ENCODE measurements at regions not wholly inside any gene's neighbourhood (a gene's known extent, or its start where the extent isn't known, plus 50 kb on each side); places are given as distances from the start of the nearest gene placed in this dataset.

DNA sequence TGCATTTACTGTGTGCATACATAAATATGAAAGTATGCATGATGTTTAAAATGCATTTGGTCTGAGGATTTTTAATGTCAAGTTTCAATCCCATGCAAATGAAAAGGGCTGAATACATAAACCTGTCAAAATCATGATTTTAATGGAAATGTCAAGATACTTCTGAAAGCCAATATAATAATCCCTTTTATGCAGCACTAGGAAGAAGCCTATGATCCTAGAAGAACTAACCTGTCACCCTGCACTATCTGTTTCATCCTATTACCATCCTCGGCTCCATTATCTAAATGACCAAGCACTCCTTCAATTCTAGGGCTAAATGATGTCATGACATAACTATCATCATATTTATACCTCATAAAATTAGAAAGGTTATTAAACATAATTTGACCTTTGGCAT lies 2229.4 kb upstream of the WWC1 start:
- Histone ChIP-seq H3K27ac (ENCODE audit: low read length) (no peak overlapping the region), H3K27me3 (ENCODE audit: control insufficient read depth, insufficient read depth, low read length) (no peaks in the 10 kb centered on the region), H3K4me3 (ENCODE audit: low read length) (no peak overlapping the region), H3K9me3 (ENCODE audit: control insufficient read depth, insufficient read depth, low read length) (no peaks in the 10 kb centered on the region), H3K4me1 (ENCODE audit: control insufficient read depth, insufficient read depth, low read length) (no peaks in the 10 kb centered on the region), H3K36me3 (ENCODE audit: control insufficient read depth, insufficient read depth, low read length) (no peaks in the 10 kb centered on the region)
- TF ChIP-seq, protein P1, sequence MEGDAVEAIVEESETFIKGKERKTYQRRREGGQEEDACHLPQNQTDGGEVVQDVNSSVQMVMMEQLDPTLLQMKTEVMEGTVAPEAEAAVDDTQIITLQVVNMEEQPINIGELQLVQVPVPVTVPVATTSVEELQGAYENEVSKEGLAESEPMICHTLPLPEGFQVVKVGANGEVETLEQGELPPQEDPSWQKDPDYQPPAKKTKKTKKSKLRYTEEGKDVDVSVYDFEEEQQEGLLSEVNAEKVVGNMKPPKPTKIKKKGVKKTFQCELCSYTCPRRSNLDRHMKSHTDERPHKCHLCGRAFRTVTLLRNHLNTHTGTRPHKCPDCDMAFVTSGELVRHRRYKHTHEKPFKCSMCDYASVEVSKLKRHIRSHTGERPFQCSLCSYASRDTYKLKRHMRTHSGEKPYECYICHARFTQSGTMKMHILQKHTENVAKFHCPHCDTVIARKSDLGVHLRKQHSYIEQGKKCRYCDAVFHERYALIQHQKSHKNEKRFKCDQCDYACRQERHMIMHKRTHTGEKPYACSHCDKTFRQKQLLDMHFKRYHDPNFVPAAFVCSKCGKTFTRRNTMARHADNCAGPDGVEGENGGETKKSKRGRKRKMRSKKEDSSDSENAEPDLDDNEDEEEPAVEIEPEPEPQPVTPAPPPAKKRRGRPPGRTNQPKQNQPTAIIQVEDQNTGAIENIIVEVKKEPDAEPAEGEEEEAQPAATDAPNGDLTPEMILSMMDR (IDR thresholded peaks at IDR 0.05), result no peak
- Mint-ChIP-seq H3K27ac (no peak overlapping the region), H3K4me3 (no peak overlapping the region), H3K4me1 (no peaks in the 10 kb centered on the region), H3K27me3 (ENCODE audit: low read depth in 2 of 2) (no peaks in the 10 kb centered on the region), H3K36me3 (no peaks in the 10 kb centered on the region), H3K9me3 (peaks cover 11 to 18% of the 10 kb centered on the region in 2 donors)
- intact Hi-C loops (cut with micrococcal nuclease), result no loop called here
- DNase-seq (no peak), ATAC-seq (no peak)
- WGBS (ENCODE audit: insufficient coverage), result 89% methylated on average over 1 of the region's 1 CpG

DNA sequence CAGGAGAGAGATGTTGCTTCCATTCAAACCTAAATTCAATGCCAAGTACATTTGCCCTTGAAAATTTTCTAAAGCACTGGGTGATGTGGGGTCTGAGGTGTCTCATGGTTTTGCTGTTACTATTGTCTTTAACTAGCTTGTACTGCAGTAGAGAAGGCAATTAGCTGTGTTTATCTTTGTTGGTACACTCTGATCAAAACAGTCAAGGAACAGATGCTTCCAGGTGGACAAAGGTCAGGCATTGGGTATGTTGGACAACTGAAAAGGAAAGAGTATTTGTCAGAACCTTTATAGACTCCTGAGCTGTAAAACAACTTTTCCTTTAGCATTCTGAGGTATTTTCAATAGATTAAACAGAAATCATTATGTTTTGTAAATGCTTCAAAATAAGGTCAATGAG lies 2228.7 kb upstream of the WWC1 start:
- H3K4me3 ChIP-seq (ENCODE audit: low read length), result no peak overlapping the region
- no peaks in the 10 kb centered on the region for H3K9me3 ChIP-seq (ENCODE audit: control insufficient read depth, insufficient read depth, low read length)
- H3K36me3 ChIP-seq (ENCODE audit: control insufficient read depth, insufficient read depth, low read length), result no peaks in the 10 kb centered on the region
- Mint-ChIP-seq H3K9me3 (peaks cover 11 to 18% of the 10 kb centered on the region in 2 donors), H3K4me1 (no peaks in the 10 kb centered on the region), H3K27me3 (ENCODE audit: low read depth in 2 of 2) (no peaks in the 10 kb centered on the region), H3K4me3 (no peak overlapping the region), H3K36me3 (no peaks in the 10 kb centered on the region), H3K27ac (no peak overlapping the region)
- DNase-seq (no peak), ATAC-seq (no peak)
- H3K27me3 ChIP-seq (ENCODE audit: control insufficient read depth, insufficient read depth, low read length), result no peaks in the 10 kb centered on the region
- no peaks in the 10 kb centered on the region for H3K4me1 ChIP-seq (ENCODE audit: control insufficient read depth, insufficient read depth, low read length)
- intact Hi-C loops (cut with micrococcal nuclease), result no loop called here
- TF ChIP-seq, protein P1 (IDR thresholded peaks at IDR 0.05), result no peak
- H3K27ac ChIP-seq (ENCODE audit: low read length), result no peak overlapping the region

DNA sequence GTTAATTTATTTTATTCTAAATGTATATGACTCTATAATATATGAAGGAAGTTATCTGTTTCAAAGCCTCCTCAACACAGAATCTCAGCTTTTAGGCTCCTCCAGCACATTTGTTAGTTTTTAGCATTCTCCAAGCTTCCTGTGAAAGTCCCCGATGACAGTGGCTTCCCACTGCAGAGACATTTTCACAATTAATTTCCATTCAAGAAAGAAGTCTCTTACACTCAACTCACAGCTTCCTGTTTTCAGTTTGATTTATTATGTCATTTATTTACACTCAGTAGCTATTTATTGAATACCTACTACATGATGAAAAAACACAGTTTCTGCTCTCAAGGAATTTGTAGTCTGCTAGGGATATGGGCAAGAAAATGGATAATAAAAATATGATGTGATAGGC lies 2228.2 kb upstream of the WWC1 start:
- H3K4me3 ChIP-seq (ENCODE audit: low read length), result no peak overlapping the region
- Mint-ChIP-seq H3K36me3 (no peaks in the 10 kb centered on the region), H3K4me1 (no peaks in the 10 kb centered on the region), H3K27ac (no peak overlapping the region), H3K27me3 (ENCODE audit: low read depth in 2 of 2) (no peaks in the 10 kb centered on the region), H3K4me3 (no peak overlapping the region), H3K9me3 (peaks cover 9 to 20% of the 10 kb centered on the region in 2 donors)
- TF ChIP-seq, protein P1 (IDR thresholded peaks at IDR 0.05), result no peak
- intact Hi-C loops (cut with micrococcal nuclease), result no loop called here
- H3K27me3 ChIP-seq (ENCODE audit: control insufficient read depth, insufficient read depth, low read length), result no peaks in the 10 kb centered on the region
- no peak for DNase-seq
- WGBS (ENCODE audit: insufficient coverage), result 0% methylated on average over 1 of the region's 1 CpG
- H3K9me3 ChIP-seq (ENCODE audit: control insufficient read depth, insufficient read depth, low read length), result no peaks in the 10 kb centered on the region
- ATAC-seq, result no peak
- H3K4me1 ChIP-seq (ENCODE audit: control insufficient read depth, insufficient read depth, low read length), result no peaks in the 10 kb centered on the region
- no peaks in the 10 kb centered on the region for H3K36me3 ChIP-seq (ENCODE audit: control insufficient read depth, insufficient read depth, low read length)
- no peak overlapping the region for H3K27ac ChIP-seq (ENCODE audit: low read length)

DNA sequence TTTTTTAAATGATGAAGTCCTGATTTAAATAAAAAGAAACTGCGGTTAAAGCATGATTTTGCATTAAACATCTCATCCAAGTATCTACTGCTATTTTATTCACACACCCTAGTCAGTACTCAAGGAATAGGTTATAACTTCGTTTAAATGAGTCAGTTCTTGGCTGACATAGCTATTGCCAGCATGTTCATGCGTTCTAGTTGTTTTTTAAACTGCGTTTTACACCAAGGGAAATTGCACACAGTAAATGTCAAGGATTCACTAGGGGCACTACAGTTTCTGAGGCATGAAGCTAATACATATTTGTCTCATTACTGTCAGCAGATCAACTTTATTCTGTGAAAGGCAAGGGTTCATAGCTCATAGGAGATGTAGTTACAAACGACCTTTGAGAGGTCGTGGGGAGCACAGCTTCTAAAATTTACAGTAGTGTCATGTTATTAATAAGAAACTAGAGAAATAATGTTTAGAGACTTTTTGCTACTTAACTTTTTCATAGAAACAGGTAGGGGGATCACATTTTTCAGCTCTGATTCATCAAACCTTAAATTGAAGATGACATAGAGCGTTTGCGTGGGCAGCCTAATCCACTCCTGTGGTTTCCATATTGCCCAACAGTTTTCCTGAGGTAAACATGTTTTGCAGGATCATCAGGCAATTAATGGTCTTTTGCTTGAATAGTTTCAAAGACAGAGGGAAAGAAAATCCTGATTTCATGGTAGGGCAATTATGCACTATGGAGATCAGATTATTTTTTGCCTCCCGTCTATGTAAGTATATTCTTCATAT lies 2222.7 kb upstream of the WWC1 start:
- Mint-ChIP-seq H3K4me1 (no peaks in the 10 kb centered on the region), H3K36me3 (peaks cover 8% of the 10 kb centered on the region), H3K4me3 (no peak overlapping the region), H3K9me3 (peaks cover 13 to 25% of the 10 kb centered on the region in 2 donors), H3K27me3 (ENCODE audit: low read depth in 2 of 2) (no peaks in the 10 kb centered on the region), H3K27ac (no peak overlapping the region)
- intact Hi-C loops (cut with micrococcal nuclease), result no loop called here
- no peaks in the 10 kb centered on the region for H3K4me1 ChIP-seq (ENCODE audit: control insufficient read depth, insufficient read depth, low read length)
- TF ChIP-seq, protein P1 (IDR thresholded peaks at IDR 0.05), result no peak
- 85% methylated on average over 7 of the region's 9 CpGs for WGBS (ENCODE audit: insufficient coverage)
- DNase-seq (no peak), ATAC-seq (no peak)
- H3K27me3 ChIP-seq (ENCODE audit: control insufficient read depth, insufficient read depth, low read length), result no peaks in the 10 kb centered on the region
- H3K9me3 ChIP-seq (ENCODE audit: control insufficient read depth, insufficient read depth, low read length), result peaks cover 2% of the 10 kb centered on the region
- no peak overlapping the region for H3K27ac ChIP-seq (ENCODE audit: low read length)
- no peak overlapping the region for H3K4me3 ChIP-seq (ENCODE audit: low read length)
- no peaks in the 10 kb centered on the region for H3K36me3 ChIP-seq (ENCODE audit: control insufficient read depth, insufficient read depth, low read length)

Measured in natural killer cell (primary cell).